HCT116 (cell line): ENCODE measurements at regions not wholly inside any gene's neighbourhood (a gene's known extent, or its start where the extent isn't known, plus 50 kb on each side); places are given as distances from the start of the nearest gene placed in this dataset.

Source experiments
- EZH2phosphoT487 ChIP-seq: fragments of 200-600 bp; IDR thresholded peaks from 2 replicates; pipeline ENCODE4 v1.6.1; 2018; ENCODE audit warnings: antibody characterized with exemption, borderline replicate concordance
- FOSL1 ChIP-seq: IDR thresholded peaks from 2 replicates; pipeline ENCODE4 v1.6.1; 2012; ENCODE audit warnings: low read depth
- POLR2A ChIP-seq: IDR thresholded peaks from 2 replicates; pipeline ENCODE4 v1.7.0; 2011; ENCODE audit warnings: borderline replicate concordance; ENCODE audit not compliant: insufficient read depth, insufficient read length; ENCODE audit errors: extremely low read depth
- POLR2AphosphoS5 ChIP-seq: IDR thresholded peaks from 2 replicates; pipeline ENCODE4 v1.6.1; 2011; ENCODE audit warnings: mild to moderate bottlenecking, low read depth, low read length, moderate library complexity
- TF ChIP-seq, protein P1 (sequence below), 3 experiments: fragments of 200-600 bp in 1 of 3; sonication (generic) in 1 of 3; IDR thresholded peaks in 2 of 3; conservative IDR thresholded peaks in 1 of 3; 2 replicates each; pipeline ENCODE4 v1.5.1; 2012 to 2017; ENCODE audit warnings: low read depth in 2 of 3, low read length in 2 of 3, antibody characterized with exemption in 1 of 3, borderline replicate concordance in 1 of 3, control low read depth in 1 of 3, mild to moderate bottlenecking in 1 of 3, mixed read lengths in 1 of 3, mixed run types in 1 of 3, moderate library complexity in 1 of 3; ENCODE audit not compliant: insufficient read depth in 1 of 3

DNA sequence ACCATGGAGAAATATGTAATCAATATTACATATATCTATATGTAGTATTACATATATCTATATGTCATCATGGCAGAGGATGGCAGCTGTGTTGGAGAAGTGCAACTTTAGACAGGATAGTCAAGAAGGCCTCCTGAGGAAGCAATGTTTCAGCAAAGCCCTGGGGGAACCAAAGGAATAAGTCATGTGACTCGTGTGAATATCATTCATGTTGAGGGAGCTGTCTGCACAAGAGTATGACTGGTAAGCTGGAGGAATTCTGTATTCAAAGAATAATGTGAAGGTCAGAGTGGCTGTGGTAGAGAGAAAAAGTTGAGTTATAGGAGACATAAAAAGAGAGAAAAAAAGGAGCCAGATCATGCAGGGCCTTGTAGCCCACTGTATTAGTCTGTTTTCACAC lies 92.9 kb upstream of the EDNRA start:
- no peak for TF ChIP-seq FOSL1
- TF ChIP-seq POLR2AphosphoS5 = no peak
- TF ChIP-seq POLR2A = no peak
- TF ChIP-seq, protein P1, sequence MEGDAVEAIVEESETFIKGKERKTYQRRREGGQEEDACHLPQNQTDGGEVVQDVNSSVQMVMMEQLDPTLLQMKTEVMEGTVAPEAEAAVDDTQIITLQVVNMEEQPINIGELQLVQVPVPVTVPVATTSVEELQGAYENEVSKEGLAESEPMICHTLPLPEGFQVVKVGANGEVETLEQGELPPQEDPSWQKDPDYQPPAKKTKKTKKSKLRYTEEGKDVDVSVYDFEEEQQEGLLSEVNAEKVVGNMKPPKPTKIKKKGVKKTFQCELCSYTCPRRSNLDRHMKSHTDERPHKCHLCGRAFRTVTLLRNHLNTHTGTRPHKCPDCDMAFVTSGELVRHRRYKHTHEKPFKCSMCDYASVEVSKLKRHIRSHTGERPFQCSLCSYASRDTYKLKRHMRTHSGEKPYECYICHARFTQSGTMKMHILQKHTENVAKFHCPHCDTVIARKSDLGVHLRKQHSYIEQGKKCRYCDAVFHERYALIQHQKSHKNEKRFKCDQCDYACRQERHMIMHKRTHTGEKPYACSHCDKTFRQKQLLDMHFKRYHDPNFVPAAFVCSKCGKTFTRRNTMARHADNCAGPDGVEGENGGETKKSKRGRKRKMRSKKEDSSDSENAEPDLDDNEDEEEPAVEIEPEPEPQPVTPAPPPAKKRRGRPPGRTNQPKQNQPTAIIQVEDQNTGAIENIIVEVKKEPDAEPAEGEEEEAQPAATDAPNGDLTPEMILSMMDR (IDR thresholded peaks at IDR 0.05 in 2 of 3, conservative IDR thresholded peaks at IDR 0.05 in 1 of 3; ENCODE audit: borderline replicate concordance in 1 of 3, insufficient read depth in 1 of 3, low read depth in 2 of 3, low read length in 2 of 3) = no peak
- TF ChIP-seq EZH2phosphoT487 = no peak
